Vagina (tissue), 2 donors: ENCODE measurements at regions not wholly inside any gene's neighbourhood (a gene's known extent, or its start where the extent isn't known, plus 50 kb on each side); places are given as distances from the start of the nearest gene placed in this dataset.

Experiments used
- CTCF ChIP-seq, 3 experiments: fragments of 450-650 bp in 2 of 3; fragments of 200-600 bp in 1 of 3; sonication (generic) in 1 of 3; IDR thresholded peaks; one replicate each; pipeline ENCODE4 v1.5.1; 2017 to 2019; ENCODE audit warnings: antibody characterized with exemption in 3 of 3, mild to moderate bottlenecking in 2 of 3, moderate library complexity in 2 of 3
- POLR2A ChIP-seq, 2 donors: fragments of 450-650 bp; IDR thresholded peaks; one replicate each; pipeline ENCODE4 v1.6.1; 2017; ENCODE audit warnings: antibody characterized with exemption in 2 of 2, mild to moderate bottlenecking in 2 of 2, moderate library complexity in 2 of 2
- POLR2AphosphoS5 ChIP-seq, 2 donors: sonication (generic); formaldehyde crosslinking; IDR thresholded peaks; one replicate each; pipeline ENCODE4 v1.9.0; 2017; ENCODE audit warnings: antibody characterized with exemption in 2 of 2, mild to moderate bottlenecking in 2 of 2, low read depth in 1 of 2; ENCODE audit not compliant: insufficient read depth in 1 of 2

- no peak for TF ChIP-seq CTCF (IDR thresholded peaks at IDR 0.05)
- TF ChIP-seq POLR2A (IDR thresholded peaks at IDR 0.05) = no peak
- no peak for TF ChIP-seq POLR2AphosphoS5 (IDR thresholded peaks at IDR 0.05; ENCODE audit: insufficient read depth in 1 of 2, low read depth in 1 of 2)
These were observed 461.8 kb downstream of the CENPC start for GRCh38 chr4:67083496-67083895.
